ENCODE measurements at regions not wholly inside any gene's neighbourhood (a gene's known extent, or its start where the extent isn't known, plus 50 kb on each side); places are given as distances from the start of the nearest gene placed in this dataset.
A peak's percentile ranks its signal among the peaks of the same experiment; 100 is the strongest.

- Histone ChIP-seq H3K27ac (ENCODE audit: low read depth in 1 of 3, low read length in 2 of 3) (no peak overlapping the region), H3K27me3 (ENCODE audit: control insufficient read depth in 3 of 3, insufficient read depth in 3 of 3, low read length in 3 of 3) (no peaks in the 10 kb centered on the region), H3K9me3 (ENCODE audit: control insufficient read depth in 2 of 2, insufficient read depth in 1 of 2, low read depth in 1 of 2, low read length in 1 of 2) (peaks cover 0 to 4% of the 10 kb centered on the region in 2 donors), H3K4me1 (ENCODE audit: control insufficient read depth in 3 of 3, insufficient read depth in 2 of 3, low read depth in 1 of 3, low read length in 2 of 3) (no peaks in the 10 kb centered on the region), H3K36me3 (ENCODE audit: control insufficient read depth in 3 of 3, insufficient read depth in 2 of 3, low read depth in 1 of 3, low read length in 3 of 3) (no peaks in the 10 kb centered on the region), H3K4me3 (ENCODE audit: low read depth in 1 of 3, low read length in 3 of 3) (no peak overlapping the region)
- FAIRE-seq, result no peak
- DNase-seq, result no peak
Measured at GRCh38 chrX:25072247-25072646, 56.5 kb upstream of the ARX start.

GRCh38 chrX:25070038-25070437, 54.3 kb upstream of the ARX start:
- H3K9me3 ChIP-seq (ENCODE audit: control insufficient read depth in 2 of 2, insufficient read depth in 1 of 2, low read depth in 1 of 2, low read length in 1 of 2), result peaks cover 0 to 4% of the 10 kb centered on the region in 2 donors
- no peaks in the 10 kb centered on the region for H3K36me3 ChIP-seq (ENCODE audit: control insufficient read depth in 3 of 3, insufficient read depth in 2 of 3, low read depth in 1 of 3, low read length in 3 of 3)
- H3K4me3 ChIP-seq (ENCODE audit: low read depth in 1 of 3, low read length in 3 of 3), result no peak overlapping the region
- no peak overlapping the region for H3K27ac ChIP-seq (ENCODE audit: low read depth in 1 of 3, low read length in 2 of 3)
- DNase-seq, result no peak
- 53 to 85% (median 81%) methylated on average over 1 of the region's 1 CpG for WGBS, 3 donors
- H3K27me3 ChIP-seq (ENCODE audit: control insufficient read depth in 3 of 3, insufficient read depth in 3 of 3, low read length in 3 of 3), result no peaks in the 10 kb centered on the region
- H3K4me1 ChIP-seq (ENCODE audit: control insufficient read depth in 3 of 3, insufficient read depth in 2 of 3, low read depth in 1 of 3, low read length in 2 of 3), result no peaks in the 10 kb centered on the region
- FAIRE-seq, result no peak

GRCh38 chrX:25069209-25069608, 53.4 kb upstream of the ARX start:
- no peak overlapping the region for H3K27ac ChIP-seq (ENCODE audit: low read depth in 1 of 3, low read length in 2 of 3)
- H3K4me3 ChIP-seq (ENCODE audit: low read depth in 1 of 3, low read length in 3 of 3), result no peak overlapping the region
- no peaks in the 10 kb centered on the region for H3K4me1 ChIP-seq (ENCODE audit: control insufficient read depth in 3 of 3, insufficient read depth in 2 of 3, low read depth in 1 of 3, low read length in 2 of 3)
- WGBS, 3 donors, result 83 to 94% (median 88%) methylated on average over 2 of the region's 2 CpGs
- DNase-seq (no peak), FAIRE-seq (no peak)
- no peaks in the 10 kb centered on the region for H3K27me3 ChIP-seq (ENCODE audit: control insufficient read depth in 3 of 3, insufficient read depth in 3 of 3, low read length in 3 of 3)
- no peaks in the 10 kb centered on the region for H3K36me3 ChIP-seq (ENCODE audit: control insufficient read depth in 3 of 3, insufficient read depth in 2 of 3, low read depth in 1 of 3, low read length in 3 of 3)
- peaks cover 0 to 4% of the 10 kb centered on the region in 2 donors for H3K9me3 ChIP-seq (ENCODE audit: control insufficient read depth in 2 of 2, insufficient read depth in 1 of 2, low read depth in 1 of 2, low read length in 1 of 2)

- no peak for DNase-seq
- H3K9me3 ChIP-seq (ENCODE audit: control insufficient read depth in 2 of 2, insufficient read depth in 1 of 2, low read depth in 1 of 2, low read length in 1 of 2), result peaks cover 0 to 4% of the 10 kb centered on the region in 2 donors
- H3K27me3 ChIP-seq (ENCODE audit: control insufficient read depth in 3 of 3, insufficient read depth in 3 of 3, low read length in 3 of 3), result no peaks in the 10 kb centered on the region
- no peak overlapping the region for H3K4me3 ChIP-seq (ENCODE audit: low read depth in 1 of 3, low read length in 3 of 3)
- FAIRE-seq, result no peak
- no peak overlapping the region for H3K27ac ChIP-seq (ENCODE audit: low read depth in 1 of 3, low read length in 2 of 3)
- 76 to 84% (median 80%) methylated on average over 5 of the region's 5 CpGs for WGBS, 3 donors
- no peaks in the 10 kb centered on the region for H3K4me1 ChIP-seq (ENCODE audit: control insufficient read depth in 3 of 3, insufficient read depth in 2 of 3, low read depth in 1 of 3, low read length in 2 of 3)
- no peaks in the 10 kb centered on the region for H3K36me3 ChIP-seq (ENCODE audit: control insufficient read depth in 3 of 3, insufficient read depth in 2 of 3, low read depth in 1 of 3, low read length in 3 of 3)
Measured at GRCh38 chrX:25068340-25068739, 52.6 kb upstream of the ARX start.

GRCh38 chrX:25067271-25068172, 51.8 kb upstream of the ARX start:
- no peaks in the 10 kb centered on the region for H3K27me3 ChIP-seq (ENCODE audit: control insufficient read depth in 3 of 3, insufficient read depth in 3 of 3, low read length in 3 of 3)
- peaks cover 0 to 4% of the 10 kb centered on the region in 2 donors for H3K9me3 ChIP-seq (ENCODE audit: control insufficient read depth in 2 of 2, insufficient read depth in 1 of 2, low read depth in 1 of 2, low read length in 1 of 2)
- no peaks in the 10 kb centered on the region for H3K4me1 ChIP-seq (ENCODE audit: control insufficient read depth in 3 of 3, insufficient read depth in 2 of 3, low read depth in 1 of 3, low read length in 2 of 3)
- WGBS, 3 donors, result 54 to 61% (median 60%) methylated on average over 4 of the region's 4 CpGs
- H3K4me3 ChIP-seq (ENCODE audit: low read depth in 1 of 3, low read length in 3 of 3), result no peak overlapping the region
- DNase-seq (no peak), FAIRE-seq (peak; percentile 59)
- H3K36me3 ChIP-seq (ENCODE audit: control insufficient read depth in 3 of 3, insufficient read depth in 2 of 3, low read depth in 1 of 3, low read length in 3 of 3), result no peaks in the 10 kb centered on the region
- no peak overlapping the region for H3K27ac ChIP-seq (ENCODE audit: low read depth in 1 of 3, low read length in 2 of 3)

- no peak overlapping the region for H3K4me3 ChIP-seq (ENCODE audit: low read depth in 1 of 3, low read length in 3 of 3)
- WGBS, 3 donors, result 65 to 78% (median 65%) methylated on average over 3 of the region's 3 CpGs
- H3K9me3 ChIP-seq (ENCODE audit: control insufficient read depth in 2 of 2, insufficient read depth in 1 of 2, low read depth in 1 of 2, low read length in 1 of 2), result peaks cover 0 to 4% of the 10 kb centered on the region in 2 donors
- no peaks in the 10 kb centered on the region for H3K4me1 ChIP-seq (ENCODE audit: control insufficient read depth in 3 of 3, insufficient read depth in 2 of 3, low read depth in 1 of 3, low read length in 2 of 3)
- H3K27me3 ChIP-seq (ENCODE audit: control insufficient read depth in 3 of 3, insufficient read depth in 3 of 3, low read length in 3 of 3), result no peaks in the 10 kb centered on the region
- H3K27ac ChIP-seq (ENCODE audit: low read depth in 1 of 3, low read length in 2 of 3), result no peak overlapping the region
- FAIRE-seq (no peak), DNase-seq (no peak)
- no peaks in the 10 kb centered on the region for H3K36me3 ChIP-seq (ENCODE audit: control insufficient read depth in 3 of 3, insufficient read depth in 2 of 3, low read depth in 1 of 3, low read length in 3 of 3)
Measured at GRCh38 chrX:25066131-25066530, 50.4 kb upstream of the ARX start.
